ENCODE measurements at regions not wholly inside any gene's neighbourhood (a gene's known extent, or its start where the extent isn't known, plus 50 kb on each side); places are given as distances from the start of the nearest gene placed in this dataset.
"Not testable (repeated sequence)": the region's sequence is repeated elsewhere in the genome, so short reads cannot be mapped to it uniquely, and the experiment has no call there.

- Histone ChIP-seq H3K4me1 (ENCODE audit: insufficient read depth, low read length) (no peaks in the 10 kb centered on the region), H3K27ac (ENCODE audit: low read length) (no peak overlapping the region), H3K9me3 (ENCODE audit: insufficient read depth, low read depth, low read length) (no peaks in the 10 kb centered on the region), H3K36me3 (ENCODE audit: insufficient read depth, low read depth, low read length) (no peaks in the 10 kb centered on the region), H3K9ac (ENCODE audit: low read depth, low read length) (no peak overlapping the region), H3K27me3 (ENCODE audit: insufficient read depth, low read length) (no peaks in the 10 kb centered on the region), H3K4me3 (ENCODE audit: low read length) (peak overlapping the region; percentile 21; the same call in 1 of the 2 replicates)
Measured at GRCh38 chr7:67636348-67637022, 639.9 kb downstream of the TYW1 start.

DNA sequence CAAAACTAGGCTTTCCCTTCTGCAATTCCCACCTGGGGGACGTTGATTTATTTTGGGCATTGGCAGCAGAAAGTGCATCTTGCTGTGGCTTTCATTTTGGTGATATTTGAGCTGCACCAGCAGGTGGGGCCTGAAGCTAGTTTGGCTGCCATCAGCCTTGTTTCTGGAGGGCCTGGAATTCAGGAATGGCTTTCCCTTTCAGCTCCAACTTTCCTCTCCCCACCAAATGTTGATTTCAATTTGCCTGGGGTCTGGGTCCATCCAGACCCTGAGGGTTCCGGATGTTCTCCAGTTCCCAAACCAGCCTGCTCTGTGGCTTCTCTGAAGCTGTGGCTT is 640.4 kb downstream of the TYW1 start:
- no peaks in the 10 kb centered on the region for H3K9me3 ChIP-seq (ENCODE audit: insufficient read depth, low read depth, low read length)
- H3K27ac ChIP-seq (ENCODE audit: low read length), result no peak overlapping the region
- H3K4me3 ChIP-seq (ENCODE audit: low read length), result peak overlapping the region; percentile 21; the same call in 1 of the 2 replicates
- H3K9ac ChIP-seq (ENCODE audit: low read depth, low read length), result no peak overlapping the region
- no peaks in the 10 kb centered on the region for H3K4me1 ChIP-seq (ENCODE audit: insufficient read depth, low read length)
- H3K36me3 ChIP-seq (ENCODE audit: insufficient read depth, low read depth, low read length), result no peaks in the 10 kb centered on the region
- H3K27me3 ChIP-seq (ENCODE audit: insufficient read depth, low read length), result no peaks in the 10 kb centered on the region

DNA sequence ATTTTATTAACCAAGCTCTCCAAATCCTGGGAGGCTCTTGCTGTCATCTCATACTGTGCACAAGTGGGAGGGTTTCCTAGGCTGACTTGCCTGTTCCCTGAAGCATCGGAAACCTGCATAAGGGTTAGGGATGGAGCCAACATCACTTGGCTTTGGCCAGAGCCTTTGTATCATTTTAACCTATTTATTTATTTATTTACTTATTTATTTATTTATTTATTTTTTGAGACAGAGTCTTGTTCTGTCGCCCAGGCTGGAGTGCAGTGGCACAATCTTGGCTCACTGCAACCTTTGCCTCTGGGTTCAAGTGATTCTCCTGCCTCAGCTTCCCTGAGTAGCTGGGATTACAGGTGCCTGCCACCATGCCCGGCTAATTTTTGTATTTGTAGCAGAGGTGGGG is 645.9 kb downstream of the TYW1 start:
- not testable (repeated sequence) for H3K27ac ChIP-seq (ENCODE audit: low read length); H3K36me3 ChIP-seq (ENCODE audit: insufficient read depth, low read depth, low read length); H3K4me3 ChIP-seq (ENCODE audit: low read length); H3K9ac ChIP-seq (ENCODE audit: low read depth, low read length); H3K27me3 ChIP-seq (ENCODE audit: insufficient read depth, low read length); H3K9me3 ChIP-seq (ENCODE audit: insufficient read depth, low read depth, low read length); H3K4me1 ChIP-seq (ENCODE audit: insufficient read depth, low read length)

- Histone ChIP-seq H3K36me3 (ENCODE audit: insufficient read depth, low read depth, low read length) (no peaks in the 10 kb centered on the region), H3K9ac (ENCODE audit: low read depth, low read length) (no peak overlapping the region), H3K27ac (ENCODE audit: low read length) (no peak overlapping the region), H3K4me3 (ENCODE audit: low read length) (no peak overlapping the region), H3K9me3 (ENCODE audit: insufficient read depth, low read depth, low read length) (no peaks in the 10 kb centered on the region), H3K4me1 (ENCODE audit: insufficient read depth, low read length) (no peaks in the 10 kb centered on the region), H3K27me3 (ENCODE audit: insufficient read depth, low read length) (no peaks in the 10 kb centered on the region)
Measured at GRCh38 chr7:67644151-67644550, 647.5 kb downstream of the TYW1 start.

DNA sequence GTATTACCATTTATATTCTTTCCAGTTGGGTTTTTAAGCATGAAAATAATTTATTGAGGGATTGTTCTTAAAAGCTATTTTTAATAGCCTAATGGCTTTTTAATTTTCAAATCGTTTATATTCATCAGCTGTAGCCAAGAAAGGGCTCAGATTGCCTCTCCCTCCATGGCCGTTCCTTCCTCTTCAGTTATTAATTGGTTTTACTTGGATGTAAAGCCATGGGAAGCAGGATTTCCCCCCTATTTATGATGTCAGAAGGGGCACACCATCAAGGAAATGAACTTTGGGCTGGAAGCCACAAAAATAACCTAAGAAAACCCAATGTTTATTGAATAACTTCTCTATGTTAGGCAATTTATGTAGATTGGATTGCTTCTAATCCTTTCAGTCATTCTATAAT is 656.3 kb downstream of the TYW1 start:
- Histone ChIP-seq H3K4me3 (ENCODE audit: low read length) (no peak overlapping the region), H3K9me3 (ENCODE audit: insufficient read depth, low read depth, low read length) (no peaks in the 10 kb centered on the region), H3K27me3 (ENCODE audit: insufficient read depth, low read length) (no peaks in the 10 kb centered on the region), H3K4me1 (ENCODE audit: insufficient read depth, low read length) (no peaks in the 10 kb centered on the region), H3K9ac (ENCODE audit: low read depth, low read length) (no peak overlapping the region), H3K36me3 (ENCODE audit: insufficient read depth, low read depth, low read length) (no peaks in the 10 kb centered on the region), H3K27ac (ENCODE audit: low read length) (no peak overlapping the region)

- Histone ChIP-seq H3K9me3 (ENCODE audit: insufficient read depth, low read depth, low read length) (no peaks in the 10 kb centered on the region), H3K4me1 (ENCODE audit: insufficient read depth, low read length) (no peaks in the 10 kb centered on the region), H3K36me3 (ENCODE audit: insufficient read depth, low read depth, low read length) (no peaks in the 10 kb centered on the region), H3K9ac (ENCODE audit: low read depth, low read length) (no peak overlapping the region), H3K27ac (ENCODE audit: low read length) (no peak overlapping the region), H3K27me3 (ENCODE audit: insufficient read depth, low read length) (no peaks in the 10 kb centered on the region), H3K4me3 (ENCODE audit: low read length) (no peak overlapping the region)
Measured at GRCh38 chr7:67653856-67654454, 657.3 kb downstream of the TYW1 start.

DNA sequence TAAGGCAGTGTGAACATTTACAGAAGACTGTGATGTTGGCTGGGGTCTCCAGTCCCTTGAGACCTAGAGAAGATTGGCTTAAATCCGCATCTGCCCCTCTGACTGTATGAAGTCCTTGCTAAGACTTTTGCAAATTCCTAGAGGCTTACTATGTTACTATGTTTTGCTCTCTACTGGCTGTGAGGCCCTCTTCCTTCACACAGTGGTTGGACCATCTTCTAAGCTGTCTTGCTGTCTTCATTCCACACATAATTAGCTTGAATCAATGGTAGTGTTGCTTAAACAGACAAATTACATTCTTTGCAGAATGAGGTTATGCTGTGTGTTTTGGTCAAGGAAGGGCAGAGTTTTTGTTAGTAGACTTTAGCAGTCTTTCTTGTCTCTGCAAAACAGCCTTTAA is 658.0 kb downstream of the TYW1 start:
- Histone ChIP-seq H3K36me3 (ENCODE audit: insufficient read depth, low read depth, low read length) (no peaks in the 10 kb centered on the region), H3K27me3 (ENCODE audit: insufficient read depth, low read length) (no peaks in the 10 kb centered on the region), H3K9ac (ENCODE audit: low read depth, low read length) (no peak overlapping the region), H3K27ac (ENCODE audit: low read length) (no peak overlapping the region), H3K9me3 (ENCODE audit: insufficient read depth, low read depth, low read length) (no peaks in the 10 kb centered on the region), H3K4me1 (ENCODE audit: insufficient read depth, low read length) (no peaks in the 10 kb centered on the region), H3K4me3 (ENCODE audit: low read length) (no peak overlapping the region)

DNA sequence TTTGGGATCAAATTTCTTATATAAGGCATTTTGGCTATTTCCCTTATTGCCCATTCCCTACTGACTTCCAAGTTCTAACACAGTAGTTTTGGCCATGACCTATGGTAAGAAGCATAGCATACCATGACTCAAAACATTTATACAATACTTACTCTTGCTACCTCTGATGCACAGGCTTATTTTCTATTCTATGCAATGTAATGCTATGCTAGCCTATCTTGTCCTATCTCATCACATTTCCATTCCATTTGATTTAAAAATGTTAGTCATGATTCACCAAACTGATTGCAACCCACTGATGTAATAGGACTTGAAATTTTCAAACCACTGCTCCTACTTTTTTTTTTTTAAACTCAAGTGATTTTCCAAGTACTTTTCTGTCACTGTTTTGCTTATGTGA is 658.5 kb downstream of the TYW1 start:
- Histone ChIP-seq H3K36me3 (ENCODE audit: insufficient read depth, low read depth, low read length) (no peaks in the 10 kb centered on the region), H3K4me1 (ENCODE audit: insufficient read depth, low read length) (no peaks in the 10 kb centered on the region), H3K9ac (ENCODE audit: low read depth, low read length) (no peak overlapping the region), H3K4me3 (ENCODE audit: low read length) (no peak overlapping the region), H3K27ac (ENCODE audit: low read length) (no peak overlapping the region), H3K9me3 (ENCODE audit: insufficient read depth, low read depth, low read length) (no peaks in the 10 kb centered on the region), H3K27me3 (ENCODE audit: insufficient read depth, low read length) (no peaks in the 10 kb centered on the region)

DNA sequence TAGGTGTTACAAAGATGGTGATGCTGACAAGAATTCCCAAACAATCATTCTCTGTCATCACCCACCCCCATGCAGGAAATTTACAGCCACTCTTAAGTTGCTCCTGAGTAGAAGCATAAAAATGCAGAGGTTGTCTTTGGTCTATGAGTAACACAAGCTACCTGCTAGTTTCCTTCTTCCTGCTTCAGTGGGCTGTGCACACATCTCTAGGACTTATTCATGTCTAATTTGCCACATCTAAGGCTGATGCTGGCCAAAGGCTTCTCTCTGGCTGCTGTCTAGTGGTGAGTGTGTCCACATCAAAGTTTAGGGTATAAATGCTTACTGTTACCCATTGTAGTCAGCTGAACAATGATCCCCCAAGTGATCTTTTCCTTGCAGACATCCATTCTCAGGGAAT is 662.5 kb downstream of the TYW1 start:
- Histone ChIP-seq H3K27me3 (ENCODE audit: insufficient read depth, low read length) (no peaks in the 10 kb centered on the region), H3K27ac (ENCODE audit: low read length) (no peak overlapping the region), H3K9ac (ENCODE audit: low read depth, low read length) (no peak overlapping the region), H3K9me3 (ENCODE audit: insufficient read depth, low read depth, low read length) (peaks cover 8% of the 10 kb centered on the region; the same call in 1 of the 2 replicates), H3K36me3 (ENCODE audit: insufficient read depth, low read depth, low read length) (no peaks in the 10 kb centered on the region), H3K4me3 (ENCODE audit: low read length) (no peak overlapping the region), H3K4me1 (ENCODE audit: insufficient read depth, low read length) (no peaks in the 10 kb centered on the region)

DNA sequence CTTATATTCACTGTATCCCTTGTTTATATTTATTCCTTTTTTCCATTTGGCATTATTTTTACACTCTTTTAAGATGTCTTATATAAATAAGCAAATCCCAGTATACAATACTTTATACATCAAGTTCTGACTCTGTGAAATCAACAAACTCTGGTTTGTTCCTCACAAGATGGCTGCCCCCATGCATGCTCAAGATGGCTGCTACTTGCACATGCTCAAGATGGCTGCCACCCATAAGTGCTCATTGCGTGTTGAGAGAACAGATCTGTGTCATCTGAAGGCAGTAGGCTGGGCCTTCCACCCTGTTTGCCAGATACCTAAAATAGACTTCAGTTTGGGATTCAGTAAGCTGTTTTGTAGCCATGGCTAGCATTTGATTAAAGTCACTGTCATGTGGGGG is 666.2 kb downstream of the TYW1 start:
- Histone ChIP-seq H3K4me1 (ENCODE audit: insufficient read depth, low read length) (no peaks in the 10 kb centered on the region), H3K4me3 (ENCODE audit: low read length) (no peak overlapping the region), H3K9ac (ENCODE audit: low read depth, low read length) (no peak overlapping the region), H3K9me3 (ENCODE audit: insufficient read depth, low read depth, low read length) (peaks cover 8% of the 10 kb centered on the region; the same call in 1 of the 2 replicates), H3K27me3 (ENCODE audit: insufficient read depth, low read length) (no peaks in the 10 kb centered on the region), H3K36me3 (ENCODE audit: insufficient read depth, low read depth, low read length) (no peaks in the 10 kb centered on the region), H3K27ac (ENCODE audit: low read length) (no peak overlapping the region)

DNA sequence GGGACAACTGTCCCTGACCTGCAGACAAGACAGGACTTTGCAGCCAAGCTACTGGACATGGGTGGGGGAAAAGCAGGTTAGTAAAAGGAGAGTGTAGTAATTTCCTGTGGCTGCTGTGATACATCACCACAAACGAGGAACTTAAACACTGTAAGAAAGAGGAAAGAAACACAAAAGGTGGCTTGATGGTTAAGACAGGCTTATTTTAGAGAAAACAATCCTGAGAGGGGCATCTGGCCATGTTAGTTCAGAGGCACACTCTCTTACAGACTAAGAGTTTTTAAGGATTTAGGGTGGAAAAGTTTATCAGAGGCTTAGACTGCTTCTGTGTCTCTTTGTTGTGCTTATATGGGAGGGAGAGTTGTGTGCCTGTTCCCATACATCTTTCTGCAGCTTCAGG is 667.0 kb downstream of the TYW1 start:
- no peaks in the 10 kb centered on the region for H3K4me1 ChIP-seq (ENCODE audit: insufficient read depth, low read length)
- no peaks in the 10 kb centered on the region for H3K36me3 ChIP-seq (ENCODE audit: insufficient read depth, low read depth, low read length)
- H3K4me3 ChIP-seq (ENCODE audit: low read length), result no peak overlapping the region
- H3K27ac ChIP-seq (ENCODE audit: low read length), result no peak overlapping the region
- H3K9ac ChIP-seq (ENCODE audit: low read depth, low read length), result no peak overlapping the region
- peaks cover 8% of the 10 kb centered on the region; the same call in 1 of the 2 replicates for H3K9me3 ChIP-seq (ENCODE audit: insufficient read depth, low read depth, low read length)
- H3K27me3 ChIP-seq (ENCODE audit: insufficient read depth, low read length), result no peaks in the 10 kb centered on the region

DNA sequence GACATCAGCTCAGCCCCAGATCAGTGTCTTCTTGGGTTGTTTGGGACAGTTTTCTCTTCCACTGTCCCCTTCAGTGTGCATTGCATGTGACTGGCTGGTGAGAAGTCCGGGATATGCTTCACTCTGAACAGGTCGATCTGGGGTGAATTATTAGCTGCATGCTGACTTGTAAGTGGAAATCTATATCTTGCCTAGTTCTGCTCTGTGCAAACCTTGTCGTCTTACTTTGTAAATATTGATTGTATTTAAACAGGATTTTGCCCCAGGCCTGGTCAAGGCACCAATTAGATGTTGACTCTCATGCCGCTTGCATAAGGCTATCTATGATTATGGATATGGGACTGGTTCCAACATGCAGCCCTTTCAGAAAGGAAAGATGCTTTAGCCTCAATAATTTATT is 669.7 kb downstream of the TYW1 start:
- not testable (repeated sequence) for H3K27ac ChIP-seq (ENCODE audit: low read length); H3K9ac ChIP-seq (ENCODE audit: low read depth, low read length); H3K4me1 ChIP-seq (ENCODE audit: insufficient read depth, low read length); H3K36me3 ChIP-seq (ENCODE audit: insufficient read depth, low read depth, low read length); H3K4me3 ChIP-seq (ENCODE audit: low read length); H3K27me3 ChIP-seq (ENCODE audit: insufficient read depth, low read length)
- H3K9me3 ChIP-seq (ENCODE audit: insufficient read depth, low read depth, low read length), result peaks cover 13% of the 10 kb centered on the region; the same call in 1 of the 2 replicates

Measured in iPS-20b (cell line).